ENCODE measurements at regions not wholly inside any gene's neighbourhood (a gene's known extent, or its start where the extent isn't known, plus 50 kb on each side); places are given as distances from the start of the nearest gene placed in this dataset.

GRCh38 chr20:24166412-24166811, 177.8 kb upstream of the GGTLC1 start:
- no peak for DNase-seq (ENCODE audit: low spot score in 2 of 2)
- H3K4me3 ChIP-seq (ENCODE audit: low read depth, poor library complexity, severe bottlenecking), result no peak overlapping the region
- 50 to 62% methylated on average over 3 of the region's 3 CpGs for WGBS, 2 donors
- intact Hi-C loops (cut with DNase I; ENCODE audit: low total_unique reads), result no loop called here
- no peak for TF ChIP-seq POLR2A (IDR thresholded peaks at IDR 0.05)
- TF ChIP-seq CTCF (IDR thresholded peaks at IDR 0.05), result no peak

- 47 to 49% methylated on average over 4 of the region's 4 CpGs for WGBS, 2 donors
- DNase-seq (ENCODE audit: low spot score in 2 of 2), result no peak
Measured at GRCh38 chr20:24166123-24166381, 177.5 kb upstream of the GGTLC1 start.

GRCh38 chr20:24165301-24166122, 176.9 kb upstream of the GGTLC1 start:
- H3K4me3 ChIP-seq (ENCODE audit: low read depth, poor library complexity, severe bottlenecking), result no peak overlapping the region
- DNase-seq (ENCODE audit: low spot score in 2 of 2), result no peak
- intact Hi-C loops (cut with DNase I; ENCODE audit: low total_unique reads), result no loop called here
- WGBS, 2 donors, result 52 to 60% methylated on average over 6 of the region's 6 CpGs
- no peak for TF ChIP-seq CTCF (IDR thresholded peaks at IDR 0.05)
- TF ChIP-seq POLR2A (IDR thresholded peaks at IDR 0.05), result no peak

More at GRCh38 chr20:24166123-24166381, 177.5 kb upstream of the GGTLC1 start:
- TF ChIP-seq CTCF (IDR thresholded peaks at IDR 0.05), result no peak
- no peak for TF ChIP-seq POLR2A (IDR thresholded peaks at IDR 0.05)
- intact Hi-C loops (cut with DNase I; ENCODE audit: low total_unique reads), result no loop called here
- no peak overlapping the region for H3K4me3 ChIP-seq (ENCODE audit: low read depth, poor library complexity, severe bottlenecking)

GRCh38 chr20:24164360-24164759, 175.8 kb upstream of the GGTLC1 start:
- WGBS, 2 donors, result 51 to 55% methylated on average over 5 of the region's 5 CpGs
- TF ChIP-seq CTCF (IDR thresholded peaks at IDR 0.05) (no peak), POLR2A (IDR thresholded peaks at IDR 0.05) (no peak)
- no peak overlapping the region for H3K4me3 ChIP-seq (ENCODE audit: low read depth, poor library complexity, severe bottlenecking)
- no peak for DNase-seq (ENCODE audit: low spot score in 2 of 2)
- intact Hi-C loops (cut with DNase I; ENCODE audit: low total_unique reads), result no loop called here

- intact Hi-C loops (cut with DNase I; ENCODE audit: low total_unique reads), result no loop called here
- WGBS, 2 donors, result 69 to 81% methylated on average over 2 of the region's 2 CpGs
- TF ChIP-seq CTCF (IDR thresholded peaks at IDR 0.05) (no peak), POLR2A (IDR thresholded peaks at IDR 0.05) (no peak)
- no peak overlapping the region for H3K4me3 ChIP-seq (ENCODE audit: low read depth, poor library complexity, severe bottlenecking)
- DNase-seq (ENCODE audit: low spot score in 2 of 2), result no peak
Measured at GRCh38 chr20:24163506-24163905, 174.9 kb upstream of the GGTLC1 start.
